NCI-H446 (cell line): ENCODE measurements at regions not wholly inside any gene's neighbourhood (a gene's known extent, or its start where the extent isn't known, plus 50 kb on each side); places are given as distances from the start of the nearest gene placed in this dataset.
"Not testable (repeated sequence)": the region's sequence is repeated elsewhere in the genome, so short reads cannot be mapped to it uniquely, and the experiment has no call there.

ENCODE experiments used
- DNase-seq, 2 experiments: peaks; one replicate each; lab custom pipeline; 2025; lab: John Stamatoyannopoulos, UW

DNA sequence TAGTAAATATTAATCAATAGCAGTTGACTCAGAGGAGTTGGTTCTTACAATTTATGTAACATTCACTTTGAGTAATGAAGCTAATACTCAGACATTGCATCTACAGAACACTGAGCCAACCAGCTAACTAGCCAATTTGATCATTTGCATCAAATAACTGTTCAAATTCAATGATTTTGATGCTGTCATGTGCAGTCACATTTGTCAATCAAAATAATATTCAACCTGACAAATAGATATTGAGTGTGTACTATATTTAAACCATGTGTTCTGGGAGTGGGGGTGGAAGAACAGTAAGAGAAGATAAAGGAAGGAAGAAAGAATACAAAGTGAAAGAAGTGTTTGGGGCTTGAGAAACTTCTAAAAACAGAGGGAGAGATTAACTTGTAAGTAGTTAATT, 277.2 kb upstream of the ARHGEF26 start:
- no peak for DNase-seq

DNA sequence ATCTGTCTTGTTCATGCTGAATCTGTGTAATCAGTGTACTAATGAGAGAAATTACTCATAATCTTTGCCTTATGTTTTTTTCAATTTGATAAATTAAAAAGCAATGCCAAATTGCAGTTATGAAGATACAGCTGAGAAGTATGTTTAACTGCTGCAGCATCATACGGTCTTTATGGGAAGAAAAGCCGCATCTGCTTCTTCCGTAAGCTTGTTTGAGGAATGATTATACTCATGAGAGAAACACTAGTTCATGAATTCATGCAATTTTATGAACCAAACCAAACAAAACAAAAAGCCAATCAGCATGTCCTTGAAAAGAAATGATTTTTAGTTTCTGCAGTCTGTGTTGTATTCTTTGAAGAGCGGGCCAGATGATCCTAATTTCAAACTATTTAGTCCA, 275.9 kb upstream of the ARHGEF26 start:
- DNase-seq, result no peak

GRCh38 chr3:153848702-153849101, 272.5 kb upstream of the ARHGEF26 start:
- DNase-seq, result no peak

GRCh38 chr3:153852355-153852754, 268.8 kb upstream of the ARHGEF26 start:
- no peak for DNase-seq

DNA sequence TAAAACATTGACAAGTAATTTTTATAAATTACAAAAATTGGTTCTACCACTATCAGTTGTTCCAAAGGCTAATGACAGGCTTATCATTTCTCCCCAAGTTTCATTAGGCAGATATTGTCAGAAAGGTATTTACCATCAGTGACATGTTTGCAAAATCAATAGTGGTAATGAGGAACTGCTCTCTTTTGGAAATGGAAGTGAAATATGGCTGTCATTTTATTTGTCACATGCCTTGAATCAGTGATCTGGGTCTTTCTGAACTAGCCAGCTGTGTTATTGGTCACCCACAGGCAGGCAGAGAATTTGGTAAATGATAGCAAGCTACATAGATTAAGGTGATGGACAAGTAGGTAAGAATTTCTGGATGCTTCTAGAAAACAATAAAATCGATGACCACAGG, 268.0 kb upstream of the ARHGEF26 start:
- DNase-seq, result no peak

DNA sequence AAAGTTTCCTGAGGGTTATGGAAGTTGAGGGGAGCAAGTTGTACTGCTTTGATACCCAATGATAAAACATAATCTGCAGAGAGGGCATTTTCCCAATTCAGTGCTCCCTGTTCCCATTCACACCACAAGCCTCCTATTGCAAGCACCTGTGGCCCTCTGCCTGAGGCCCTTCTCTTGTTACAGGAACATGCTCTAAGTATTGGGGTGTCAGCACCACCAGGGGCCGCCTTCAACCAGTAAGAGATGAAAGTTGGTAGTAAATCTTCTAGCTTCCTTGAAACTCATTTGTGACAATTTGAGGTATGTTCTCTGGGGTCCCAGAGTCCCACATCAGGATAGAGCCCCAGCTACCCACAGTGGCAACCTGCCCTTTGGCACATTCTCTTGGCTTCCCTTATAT, 265.4 kb upstream of the ARHGEF26 start:
- no peak for DNase-seq

- no peak for DNase-seq
These were observed 264.3 kb upstream of the ARHGEF26 start for GRCh38 chr3:153856932-153857331.

DNA sequence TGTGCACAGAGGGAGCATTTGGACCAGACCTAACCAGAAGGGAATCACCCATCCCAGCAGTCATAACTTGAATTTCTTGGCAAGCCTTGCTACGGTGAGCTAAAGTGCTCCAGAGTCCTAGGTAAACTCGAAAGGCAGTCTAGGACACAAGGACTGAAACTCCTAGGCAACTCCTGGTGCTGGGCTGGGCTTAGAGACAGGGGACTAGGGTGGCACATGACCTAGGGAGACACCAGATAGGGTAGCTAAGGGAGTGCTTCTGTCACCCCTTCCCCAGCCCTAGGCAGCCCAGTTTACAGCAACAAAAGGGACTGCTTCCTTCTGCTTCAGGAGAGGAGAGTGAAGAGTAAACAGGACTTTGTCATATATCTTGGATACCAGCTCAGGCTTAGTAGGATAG, 256.4 kb upstream of the ARHGEF26 start:
- no peak for DNase-seq

DNA sequence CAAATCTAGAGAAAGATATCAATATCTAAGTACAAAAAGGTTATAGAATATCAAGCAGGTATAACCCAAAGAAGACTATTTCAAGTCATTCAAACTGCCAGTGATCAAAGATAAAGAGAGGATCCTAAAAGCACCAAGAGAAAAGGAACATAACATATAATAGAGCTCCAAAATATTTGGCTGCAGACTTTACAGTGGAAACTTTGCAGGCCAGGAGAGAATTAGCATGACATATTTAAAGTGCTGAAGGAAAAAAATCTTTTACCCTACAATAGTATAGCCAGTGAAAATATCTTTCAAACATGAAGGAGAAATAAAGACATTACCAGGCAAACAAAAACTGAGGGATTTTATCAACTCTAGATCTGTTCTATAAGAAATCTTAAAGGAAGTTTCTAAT, 254.3 kb upstream of the ARHGEF26 start:
- DNase-seq, result no peak

DNA sequence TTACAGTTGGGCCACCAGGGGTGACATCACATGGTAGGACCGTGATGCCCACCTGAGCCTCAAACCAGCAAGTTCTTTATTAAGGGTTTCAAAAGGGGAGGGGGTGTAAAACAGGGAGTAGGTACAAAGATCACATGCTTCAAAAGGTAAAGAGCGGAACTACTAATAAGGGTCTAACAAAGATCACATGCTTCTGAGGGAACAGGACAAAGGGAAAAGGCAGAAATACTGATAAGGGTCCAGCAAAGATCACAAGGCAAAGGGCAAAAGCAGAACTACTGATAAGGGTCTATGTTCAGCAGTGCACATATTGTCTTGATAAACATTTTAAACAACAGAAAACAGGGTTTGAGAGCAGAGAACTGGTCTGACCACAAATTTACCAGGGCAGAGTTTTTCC, 246.8 kb upstream of the ARHGEF26 start:
- DNase-seq, result not testable (repeated sequence)

DNA sequence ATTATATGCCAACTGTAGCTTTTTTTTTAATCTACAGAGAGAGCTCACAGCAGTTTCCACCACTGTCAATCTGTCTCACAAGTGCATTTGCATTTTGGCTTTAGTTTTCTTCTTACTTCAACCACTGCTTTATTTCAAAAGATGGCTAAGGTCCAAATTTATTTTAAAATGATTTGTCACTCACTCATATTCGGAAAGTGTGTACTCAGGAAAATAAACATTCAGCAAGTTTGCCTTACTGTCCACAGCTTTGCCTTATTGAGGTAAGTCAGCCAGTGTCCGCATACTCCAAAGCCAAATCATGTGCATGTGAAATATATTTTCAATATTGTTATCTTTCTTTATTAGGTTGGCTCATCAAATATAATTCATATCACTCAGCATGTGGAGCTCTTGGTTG, 240.7 kb upstream of the ARHGEF26 start:
- DNase-seq, result no peak

GRCh38 chr3:153881201-153881600, 240.0 kb upstream of the ARHGEF26 start:
- no peak for DNase-seq

DNA sequence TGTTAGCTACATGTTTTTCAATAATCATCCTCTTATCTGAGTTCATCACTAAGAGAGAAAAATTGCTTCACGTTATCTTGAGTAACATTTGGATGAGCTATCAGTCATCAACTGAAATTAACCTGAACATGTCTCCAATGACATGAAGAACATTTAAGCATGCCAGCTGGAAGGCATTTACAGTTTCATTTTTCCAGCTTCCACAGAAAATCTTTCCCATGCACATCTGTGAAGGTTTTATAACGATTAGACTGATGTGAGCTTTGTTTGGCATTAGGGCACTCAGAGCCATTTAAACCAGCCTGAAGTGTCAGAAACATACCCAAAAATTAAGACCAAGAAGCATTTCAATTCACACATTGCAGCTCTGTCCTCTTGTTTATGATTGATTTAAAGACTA, 235.8 kb upstream of the ARHGEF26 start:
- no peak for DNase-seq

DNA sequence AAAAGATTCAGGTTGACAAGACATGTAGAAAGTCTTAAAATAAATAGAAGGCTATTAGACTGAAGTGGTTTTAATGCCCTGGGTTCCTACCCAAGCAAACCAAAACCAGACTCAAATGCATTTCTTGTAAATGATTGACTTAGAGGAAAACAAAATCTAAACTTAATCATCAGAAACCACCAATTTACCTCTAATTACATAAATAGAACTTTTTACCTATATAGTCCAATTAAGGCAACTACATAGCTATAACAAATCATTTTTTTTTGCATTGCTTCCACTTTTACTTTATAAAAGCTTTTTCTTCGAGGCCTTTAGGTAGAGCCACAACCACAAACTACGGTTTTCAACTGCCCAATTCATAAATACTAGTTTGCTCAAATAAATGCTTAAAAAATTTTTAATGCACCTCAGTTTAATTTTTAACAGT, 231.3 kb upstream of the ARHGEF26 start:
- DNase-seq, result no peak

GRCh38 chr3:153892126-153892525, 229.1 kb upstream of the ARHGEF26 start:
- DNase-seq, result no peak

- no peak for DNase-seq
These were observed 226.3 kb upstream of the ARHGEF26 start for GRCh38 chr3:153894857-153895256.

DNA sequence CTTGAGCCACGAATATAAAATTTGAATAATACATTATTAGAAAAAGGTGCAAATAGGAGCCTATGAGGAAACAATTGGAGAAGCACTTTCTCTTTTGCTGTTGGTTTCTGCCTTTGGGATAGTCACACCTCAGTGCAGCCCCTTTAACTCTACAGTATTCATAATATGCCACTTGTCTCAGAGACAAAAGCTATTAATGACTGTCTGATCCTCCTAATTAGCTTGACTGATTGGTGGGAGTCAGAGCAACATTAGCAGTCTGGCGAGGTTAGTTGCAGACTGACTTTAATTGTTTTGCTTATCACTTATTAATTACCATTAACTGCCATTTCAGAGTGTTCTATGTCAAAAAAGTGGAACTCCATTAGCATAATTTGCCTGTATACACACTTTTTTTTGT, 225.0 kb upstream of the ARHGEF26 start:
- no peak for DNase-seq

- no peak for DNase-seq
These were observed 224.0 kb upstream of the ARHGEF26 start for GRCh38 chr3:153897025-153897723.

DNA sequence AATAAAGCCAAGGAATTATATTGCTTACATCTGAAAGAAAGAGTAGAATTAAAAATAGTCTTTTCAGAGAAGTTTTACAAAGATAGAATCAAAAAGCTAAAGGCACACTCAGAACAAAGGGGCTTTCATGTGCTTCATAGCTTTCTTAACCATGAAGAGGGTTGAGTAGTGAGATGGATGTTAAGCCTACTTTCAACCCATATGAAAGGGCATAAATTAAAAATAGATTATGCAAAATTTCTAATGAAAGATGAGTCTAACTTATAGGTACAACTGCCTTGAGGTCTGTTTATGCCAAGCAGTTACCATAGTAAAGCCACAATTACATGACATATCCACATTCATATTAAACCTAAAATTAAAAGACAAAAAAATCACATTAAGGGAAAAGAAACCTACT, 223.3 kb upstream of the ARHGEF26 start:
- no peak for DNase-seq

DNA sequence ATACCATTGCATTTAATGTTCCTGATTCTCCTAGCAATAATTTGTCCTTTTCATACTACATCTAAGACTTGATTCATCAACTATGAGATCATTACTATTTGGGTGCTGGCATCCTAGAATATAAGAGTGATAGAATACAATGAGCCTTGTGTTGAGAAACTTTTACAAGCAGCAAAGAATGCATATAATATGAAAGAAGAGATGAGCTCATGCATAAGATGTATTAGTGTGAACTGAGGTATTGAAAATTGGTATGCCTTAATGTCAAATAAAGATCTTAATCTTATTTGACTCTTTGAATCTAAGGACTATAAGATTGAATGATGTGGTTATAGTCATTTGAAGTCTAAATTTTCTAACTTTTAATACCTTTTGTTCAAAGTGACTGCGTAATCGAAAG, 220.0 kb upstream of the ARHGEF26 start:
- DNase-seq, result no peak

DNA sequence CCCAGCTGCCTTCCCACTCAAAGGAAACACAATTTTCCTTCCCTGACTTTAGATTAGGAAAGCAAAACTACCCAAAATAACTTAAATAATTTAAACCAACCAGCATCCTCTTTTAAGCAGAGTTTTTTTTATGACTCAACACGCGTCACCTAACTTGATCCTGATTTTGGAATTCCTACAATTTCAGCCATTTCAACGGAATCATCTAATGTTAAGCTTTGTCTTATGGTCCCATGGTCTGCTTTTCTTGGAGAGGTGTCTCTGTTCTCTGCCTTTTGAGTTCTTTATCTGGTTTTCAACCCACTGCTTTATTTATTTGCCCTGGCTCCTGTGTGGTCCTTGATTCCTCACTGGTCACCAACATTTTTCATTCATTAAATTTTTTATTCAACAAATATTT, 219.2 kb upstream of the ARHGEF26 start:
- no peak for DNase-seq

GRCh38 chr3:153903430-153903829, 217.8 kb upstream of the ARHGEF26 start:
- DNase-seq, result no peak

- no peak for DNase-seq
These were observed 214.8 kb upstream of the ARHGEF26 start for GRCh38 chr3:153906366-153906765.

DNA sequence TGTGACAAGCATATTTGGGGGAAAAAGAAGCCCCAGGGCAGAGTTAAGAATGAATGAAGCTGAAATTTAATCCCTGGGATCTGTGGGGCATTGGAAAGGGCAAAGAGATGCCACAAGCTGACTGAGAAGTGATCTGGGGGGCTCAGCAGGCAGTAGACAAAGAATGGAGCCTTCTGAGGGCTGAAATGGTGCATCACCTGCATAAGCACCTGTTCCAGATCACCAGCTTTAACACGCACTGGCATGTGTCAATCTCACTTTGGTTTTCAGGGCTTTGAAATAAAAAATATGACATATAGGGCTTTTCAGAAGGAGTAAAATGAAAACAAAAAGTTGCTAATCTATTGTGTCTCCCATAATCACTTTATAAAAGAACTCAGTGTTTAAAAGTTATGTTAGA, 210.8 kb upstream of the ARHGEF26 start:
- no peak for DNase-seq

GRCh38 chr3:153911116-153911515, 210.1 kb upstream of the ARHGEF26 start:
- no peak for DNase-seq
